ENCODE measurements at regions not wholly inside any gene's neighbourhood (a gene's known extent, or its start where the extent isn't known, plus 50 kb on each side); places are given as distances from the start of the nearest gene placed in this dataset.
"Not testable (repeated sequence)": the region's sequence is repeated elsewhere in the genome, so short reads cannot be mapped to it uniquely, and the experiment has no call there.

GRCh38 chr6:3619800-3620199, 131.7 kb downstream of the PXDC1 start:
- DNase-seq (ENCODE audit: low spot score): no peak

GRCh38 chr6:3619201-3619600, 132.3 kb downstream of the PXDC1 start:
- DNase-seq (ENCODE audit: low spot score): no peak

- DNase-seq (ENCODE audit: low spot score): no peak
These were observed 132.9 kb downstream of the PXDC1 start for GRCh38 chr6:3618642-3619041.

GRCh38 chr6:3617681-3618311, 133.7 kb downstream of the PXDC1 start:
- no peak for DNase-seq (ENCODE audit: low spot score)

- no peak for DNase-seq (ENCODE audit: low spot score)
These were observed 134.3 kb downstream of the PXDC1 start for GRCh38 chr6:3617192-3617631.

- peak; percentile 11 for DNase-seq (ENCODE audit: low spot score)
These were observed 134.8 kb downstream of the PXDC1 start for GRCh38 chr6:3616565-3617176.

GRCh38 chr6:3615391-3616380, 135.8 kb downstream of the PXDC1 start:
- no peak for DNase-seq (ENCODE audit: low spot score)

- DNase-seq (ENCODE audit: low spot score): no peak
These were observed 136.6 kb downstream of the PXDC1 start for GRCh38 chr6:3614918-3615317.

- not testable (repeated sequence) for DNase-seq (ENCODE audit: low spot score)
These were observed 137.9 kb downstream of the PXDC1 start for GRCh38 chr6:3613565-3613964.

- DNase-seq (ENCODE audit: low spot score): peak; percentile 86
These were observed 139.0 kb downstream of the PXDC1 start for GRCh38 chr6:3612341-3613041.

- DNase-seq (ENCODE audit: low spot score): no peak
These were observed 140.6 kb downstream of the PXDC1 start for GRCh38 chr6:3610921-3611320.

GRCh38 chr6:3610206-3610605, 141.3 kb downstream of the PXDC1 start:
- no peak for DNase-seq (ENCODE audit: low spot score)

- no peak for DNase-seq (ENCODE audit: low spot score)
These were observed 142.1 kb downstream of the PXDC1 start for GRCh38 chr6:3609388-3609787.

- no peak for DNase-seq (ENCODE audit: low spot score)
These were observed 143.4 kb downstream of the PXDC1 start for GRCh38 chr6:3608159-3608558.

- no peak for DNase-seq (ENCODE audit: low spot score)
These were observed 143.9 kb downstream of the PXDC1 start for GRCh38 chr6:3607599-3607998.

- no peak for DNase-seq (ENCODE audit: low spot score)
These were observed 144.3 kb downstream of the PXDC1 start for GRCh38 chr6:3607171-3607570.

GRCh38 chr6:3603340-3604130, 146.7 kb upstream of the SLC22A23 start:
- DNase-seq (ENCODE audit: low spot score): no peak

GRCh38 chr6:3601570-3601969, 144.7 kb upstream of the SLC22A23 start:
- no peak for DNase-seq (ENCODE audit: low spot score)

GRCh38 chr6:3597500-3598064, 140.7 kb upstream of the SLC22A23 start:
- DNase-seq (ENCODE audit: low spot score): no peak

GRCh38 chr6:3596766-3597165, 139.9 kb upstream of the SLC22A23 start:
- no peak for DNase-seq (ENCODE audit: low spot score)

- DNase-seq (ENCODE audit: low spot score): no peak
These were observed 137.4 kb upstream of the SLC22A23 start for GRCh38 chr6:3594201-3594600.
